ENCODE measurements at regions not wholly inside any gene's neighbourhood (a gene's known extent, or its start where the extent isn't known, plus 50 kb on each side); places are given as distances from the start of the nearest gene placed in this dataset.
"Not testable (repeated sequence)": the region's sequence is repeated elsewhere in the genome, so short reads cannot be mapped to it uniquely, and the experiment has no call there.

- H3K36me3 ChIP-seq; DNase-seq; H3K4me3 ChIP-seq (ENCODE audit: low read depth, low read length); H3K9me3 ChIP-seq; H3K4me1 ChIP-seq; H3K27me3 ChIP-seq: not testable (repeated sequence)
Measured at GRCh38 chr22:11795979-11796378, 3732.0 kb upstream of the OR11H1 start.

- DNase-seq; H3K4me1 ChIP-seq; H3K4me3 ChIP-seq (ENCODE audit: low read depth, low read length); H3K27me3 ChIP-seq; H3K36me3 ChIP-seq; H3K9me3 ChIP-seq: not testable (repeated sequence)
Measured at GRCh38 chr22:11815481-11815880, 3712.5 kb upstream of the OR11H1 start.

- not testable (repeated sequence) for H3K4me1 ChIP-seq; H3K36me3 ChIP-seq; H3K27me3 ChIP-seq; H3K4me3 ChIP-seq (ENCODE audit: low read depth, low read length); H3K9me3 ChIP-seq; DNase-seq
Measured at GRCh38 chr22:11818845-11819244, 3709.1 kb upstream of the OR11H1 start.

GRCh38 chr22:11822326-11822725, 3705.7 kb upstream of the OR11H1 start:
- not testable (repeated sequence) for H3K9me3 ChIP-seq; H3K27me3 ChIP-seq; H3K4me3 ChIP-seq (ENCODE audit: low read depth, low read length); H3K4me1 ChIP-seq; H3K36me3 ChIP-seq
- peak; percentile 3 for DNase-seq

GRCh38 chr22:11825009-11825408, 3703.0 kb upstream of the OR11H1 start:
- not testable (repeated sequence) for H3K4me3 ChIP-seq (ENCODE audit: low read depth, low read length); DNase-seq; H3K27me3 ChIP-seq; H3K4me1 ChIP-seq; H3K36me3 ChIP-seq; H3K9me3 ChIP-seq

- H3K27me3 ChIP-seq; H3K9me3 ChIP-seq; H3K4me1 ChIP-seq; DNase-seq; H3K4me3 ChIP-seq (ENCODE audit: low read depth, low read length); H3K36me3 ChIP-seq: not testable (repeated sequence)
Measured at GRCh38 chr22:11826000-11826399, 3702.0 kb upstream of the OR11H1 start.

- not testable (repeated sequence) for H3K27me3 ChIP-seq; H3K36me3 ChIP-seq; H3K9me3 ChIP-seq; H3K4me3 ChIP-seq (ENCODE audit: low read depth, low read length); H3K4me1 ChIP-seq
- DNase-seq = peak; percentile 45
Measured at GRCh38 chr22:11829426-11829825, 3698.6 kb upstream of the OR11H1 start.
